GM18870 (cell line): ENCODE measurements at regions not wholly inside any gene's neighbourhood (a gene's known extent, or its start where the extent isn't known, plus 50 kb on each side); places are given as distances from the start of the nearest gene placed in this dataset.
"Not testable (repeated sequence)": the region's sequence is repeated elsewhere in the genome, so short reads cannot be mapped to it uniquely, and the experiment has no call there.

Experiments
- ATAC-seq: cut with Tn5 transposase; IDR thresholded peaks from one replicate; pipeline ENCODE4 v1.9.1; 2021; ENCODE audit warnings: moderate library complexity; ENCODE audit not compliant: unreplicated experiment

DNA sequence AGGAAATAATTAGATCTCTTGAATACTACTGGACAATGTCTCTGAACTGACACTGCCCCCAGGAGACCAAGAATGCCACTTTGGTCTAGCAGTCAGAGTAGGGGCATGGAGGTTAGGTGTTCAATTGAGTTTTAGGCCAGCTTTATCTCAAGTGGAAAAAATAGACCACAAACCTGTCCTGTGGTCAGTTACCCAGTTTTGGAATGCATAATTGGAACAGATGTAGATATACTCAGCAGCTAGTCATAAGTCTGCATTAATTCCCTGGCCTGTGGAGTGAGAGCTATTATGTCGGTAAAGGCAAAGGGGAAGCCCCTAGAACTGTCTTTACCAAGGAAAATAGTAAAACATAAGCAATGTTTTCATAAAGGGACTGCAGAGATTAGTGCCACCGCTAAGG lies 587.7 kb downstream of the GLUD2 start:
- ATAC-seq: no peak

DNA sequence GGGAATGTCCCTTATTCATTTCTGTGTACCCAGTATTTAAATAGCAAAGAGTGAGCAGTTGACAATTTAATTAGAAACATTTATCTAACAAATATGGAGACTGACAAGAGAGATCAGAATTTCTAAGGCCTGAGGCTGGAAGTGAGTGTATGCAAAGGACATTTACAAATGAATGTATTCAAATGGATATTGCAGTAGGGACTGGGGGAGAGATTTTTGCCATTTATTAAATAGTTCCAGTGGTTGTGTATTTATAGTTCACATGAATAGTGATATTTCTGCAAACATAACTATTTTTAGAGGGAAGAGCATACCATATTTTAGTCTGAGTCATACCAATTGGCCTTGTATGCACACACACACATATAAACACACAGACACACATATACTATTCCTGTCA lies 592.4 kb downstream of the GLUD2 start:
- ATAC-seq: no peak

DNA sequence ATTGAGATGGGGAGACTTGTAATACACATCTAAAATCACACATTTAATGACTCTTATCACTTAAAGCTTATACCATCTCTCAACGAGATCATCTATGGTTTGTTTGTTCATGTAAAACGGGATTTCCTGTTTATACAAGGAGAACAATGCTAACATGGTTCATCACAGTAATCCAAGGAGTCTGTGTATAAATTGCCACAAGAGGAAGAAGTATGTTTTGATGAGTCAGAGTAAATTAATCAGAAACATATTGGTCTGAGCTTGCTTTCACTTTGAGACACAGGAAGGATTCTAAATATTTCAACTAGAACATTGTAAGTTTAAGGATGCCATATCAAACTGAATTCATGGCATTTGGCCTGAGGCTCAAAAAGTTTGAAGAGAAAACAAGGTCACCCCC lies 594.1 kb downstream of the GLUD2 start:
- ATAC-seq: no peak

DNA sequence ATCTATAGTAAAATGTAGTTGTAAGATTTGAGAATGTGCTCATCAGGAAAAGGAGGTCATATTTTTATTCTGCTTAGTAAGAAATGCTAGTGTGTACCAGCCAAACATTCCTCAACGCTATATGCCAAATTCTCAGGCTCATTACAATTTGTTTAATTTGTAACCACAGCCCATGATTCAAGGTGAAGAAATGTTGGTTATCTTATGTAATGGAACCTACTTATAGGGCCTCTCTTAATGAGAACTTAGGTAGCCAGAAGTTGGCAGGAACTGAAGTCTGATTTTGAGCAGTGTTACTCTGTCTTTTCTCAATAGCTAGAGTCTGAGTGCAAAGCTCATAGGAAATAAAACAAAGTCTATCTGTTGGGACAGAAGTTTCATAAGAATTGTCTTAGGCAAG lies 595.0 kb downstream of the GLUD2 start:
- ATAC-seq: no peak

DNA sequence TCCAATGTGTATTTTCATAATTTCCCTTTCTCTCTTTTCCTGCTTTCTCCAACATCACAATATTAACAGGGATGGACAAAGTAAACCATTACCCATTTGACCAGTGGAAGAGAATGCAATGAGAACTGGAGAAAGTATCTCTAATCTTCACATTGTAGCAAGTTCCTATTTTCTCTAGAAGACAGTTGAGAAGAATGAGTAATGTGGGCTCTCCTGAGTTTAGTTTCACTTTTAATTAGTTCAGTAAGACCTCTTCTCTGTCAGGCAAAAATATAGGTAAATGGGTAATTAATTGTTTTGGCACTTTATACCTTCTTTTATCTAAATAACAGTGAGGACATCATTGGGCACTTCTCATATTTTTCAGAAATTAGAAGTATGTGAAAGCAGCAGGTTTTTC lies 602.0 kb downstream of the GLUD2 start:
- ATAC-seq: peak; percentile 57

DNA sequence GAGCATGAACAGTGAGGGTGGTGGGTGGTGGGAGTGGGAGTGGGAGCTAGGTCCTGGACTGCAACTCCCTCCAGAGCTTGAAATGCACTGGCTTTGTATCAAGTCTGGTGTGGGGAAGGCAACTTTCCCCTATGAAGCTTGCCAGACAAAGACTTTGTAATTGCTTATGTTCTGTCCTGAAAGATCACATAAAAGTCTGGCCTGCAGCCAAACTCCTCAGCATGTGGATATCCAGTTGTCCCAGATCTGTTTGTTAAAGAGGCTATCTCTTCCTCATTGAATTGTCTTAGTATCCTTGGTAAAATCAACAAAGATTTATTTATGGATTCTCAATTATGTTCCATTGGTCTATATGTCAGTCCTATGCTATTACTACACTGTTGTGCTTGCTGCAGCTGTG lies 607.9 kb downstream of the GLUD2 start:
- ATAC-seq: no peak

DNA sequence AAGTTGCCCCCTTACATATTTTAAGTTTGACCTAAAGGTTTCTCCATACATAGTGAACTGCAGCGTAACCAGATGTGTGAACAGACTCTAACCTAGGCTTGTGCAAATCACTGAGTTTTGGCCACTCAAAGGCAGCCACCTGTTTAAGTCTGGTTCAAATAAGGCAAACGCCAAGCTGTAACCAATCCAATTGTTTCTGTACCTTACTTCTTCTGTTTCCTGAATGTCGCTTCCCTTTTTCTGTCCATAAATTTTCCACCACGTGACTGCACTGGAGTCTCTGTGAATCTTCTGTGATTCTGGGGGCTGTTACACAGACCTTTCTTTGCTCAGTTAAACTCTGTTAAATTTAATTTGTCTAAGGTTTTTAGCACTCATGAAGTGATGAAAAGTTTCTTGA lies 618.8 kb downstream of the GLUD2 start:
- ATAC-seq: no peak

DNA sequence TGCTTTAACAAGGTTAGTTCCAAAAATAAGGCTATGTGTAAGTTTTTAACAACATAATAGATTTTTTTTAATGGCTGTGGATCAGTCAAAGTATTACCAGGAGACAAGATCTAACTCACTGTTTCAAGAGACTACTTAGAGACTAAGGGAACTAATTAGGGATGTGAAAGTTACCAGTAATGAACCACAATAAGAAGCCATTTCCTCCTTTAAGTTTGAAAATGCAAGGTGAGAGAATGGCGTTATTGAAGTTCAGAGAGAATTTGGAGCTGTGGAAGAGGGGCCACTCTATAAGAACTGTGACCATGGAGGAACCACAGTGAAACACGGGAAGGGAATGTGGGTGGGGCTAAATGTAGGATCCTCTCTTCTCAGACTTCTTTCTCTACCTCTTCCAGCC lies 624.2 kb downstream of the GLUD2 start:
- no peak for ATAC-seq

DNA sequence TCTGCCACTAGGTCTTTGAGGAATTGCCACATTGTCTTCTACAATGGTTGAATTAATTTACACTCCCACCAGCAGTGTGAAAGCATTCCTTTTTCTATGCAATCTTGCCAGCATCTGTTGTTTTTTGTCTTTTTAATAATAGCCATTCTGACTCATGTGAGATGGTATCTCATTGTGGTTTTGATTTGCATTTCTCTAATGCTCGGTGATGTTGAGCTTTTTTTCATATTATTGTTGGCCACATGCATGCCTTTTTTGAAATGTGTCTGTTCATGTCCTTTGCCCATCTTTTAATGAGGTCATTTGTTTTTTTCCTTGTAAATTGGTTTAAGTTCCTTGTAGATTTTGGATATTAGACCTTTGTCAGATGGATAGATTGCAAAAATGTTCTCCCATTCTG lies 661.8 kb downstream of the GLUD2 start:
- not testable (repeated sequence) for ATAC-seq

DNA sequence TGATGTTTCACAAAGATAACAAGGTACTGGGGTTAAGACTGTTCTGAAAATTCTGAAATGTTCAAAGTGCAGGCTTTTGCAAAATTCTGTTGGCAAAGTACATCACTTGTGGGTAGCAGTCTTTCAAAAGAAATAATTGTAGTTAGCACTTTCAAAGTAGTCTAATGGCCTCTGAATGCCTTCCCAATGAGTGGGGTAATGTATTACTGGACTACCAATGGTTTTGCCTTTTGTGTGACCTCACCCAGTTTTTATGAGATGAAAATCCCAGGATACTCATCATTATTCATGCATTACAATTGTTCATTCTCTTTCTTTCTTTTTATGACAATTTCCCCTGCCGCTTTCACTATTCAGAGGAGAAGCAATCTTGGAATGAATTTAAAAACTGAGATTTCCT lies 686.1 kb downstream of the GLUD2 start:
- no peak for ATAC-seq

DNA sequence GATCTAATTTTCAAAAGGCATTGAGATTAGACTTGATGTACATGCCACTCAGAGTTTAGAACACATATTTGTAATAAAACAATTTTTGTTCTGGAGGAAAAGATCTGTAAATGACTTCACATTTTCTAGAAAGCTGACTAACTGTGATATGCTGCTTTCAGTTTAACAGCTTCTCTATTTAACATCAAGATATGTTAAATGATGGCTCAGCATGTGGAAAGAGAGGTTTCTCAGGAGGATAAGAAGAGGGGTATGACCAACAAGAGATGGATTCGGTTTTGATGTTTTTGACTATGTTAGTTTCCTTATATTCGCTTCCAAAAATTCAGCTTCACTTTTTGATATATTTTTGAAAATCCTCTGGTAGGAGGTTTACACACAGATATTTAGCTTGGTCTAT lies 698.7 kb downstream of the GLUD2 start:
- no peak for ATAC-seq

DNA sequence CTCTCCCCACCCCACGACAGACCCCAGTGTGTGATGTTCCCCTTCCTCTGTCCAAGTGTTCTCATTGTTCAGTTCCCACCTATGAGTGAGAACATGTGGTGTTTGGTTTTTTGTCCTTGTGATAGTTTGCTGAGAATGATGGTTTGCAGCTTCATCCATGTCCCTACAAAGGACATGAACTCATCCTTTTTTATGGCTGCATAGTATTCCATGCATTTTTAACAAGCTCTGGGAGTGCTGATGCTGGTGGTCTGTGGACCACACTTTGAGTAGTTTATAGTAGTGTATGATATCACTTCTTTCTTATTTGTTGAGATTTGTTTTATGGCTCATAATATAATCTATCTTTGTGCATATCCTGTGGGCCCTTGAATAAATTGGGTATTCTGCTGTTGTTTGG lies 706.2 kb downstream of the GLUD2 start:
- ATAC-seq: not testable (repeated sequence)

DNA sequence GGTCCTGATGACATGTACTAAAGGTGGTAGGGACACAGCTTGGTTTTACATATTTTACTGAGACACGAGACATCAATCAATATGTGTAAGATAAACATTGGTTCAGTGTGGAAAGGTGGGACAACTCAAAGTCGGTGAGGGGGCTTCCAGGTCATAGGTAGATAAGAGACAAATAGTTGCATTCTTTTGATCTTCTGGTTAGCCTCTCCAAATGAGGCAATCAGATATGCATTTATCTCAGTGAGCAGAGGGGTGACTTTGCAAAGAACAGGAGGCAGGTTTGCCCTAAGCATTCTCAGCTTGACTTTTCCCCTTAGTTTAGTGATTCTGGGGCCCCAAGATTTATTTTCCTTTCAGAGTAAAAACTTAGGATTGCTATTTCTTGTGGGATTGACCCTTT lies 706.9 kb downstream of the GLUD2 start:
- no peak for ATAC-seq

DNA sequence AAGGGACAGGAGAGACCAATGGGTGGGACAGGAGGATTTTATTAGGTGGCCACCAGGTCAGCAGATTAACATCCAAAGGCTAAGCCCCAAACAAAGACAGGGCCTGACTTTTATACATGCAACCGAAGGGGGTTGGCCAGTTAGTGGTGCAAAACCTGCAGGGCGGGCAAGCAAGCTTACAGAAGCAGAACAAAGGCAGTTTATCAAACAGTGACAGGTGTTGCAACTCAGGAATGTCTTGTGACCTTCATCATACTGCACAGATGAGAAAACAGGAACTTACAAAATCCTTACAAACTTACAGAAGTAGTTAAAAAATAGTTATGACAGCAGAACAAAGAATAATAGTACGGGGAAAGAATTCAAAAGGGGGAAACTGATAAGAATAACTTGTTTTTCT lies 708.1 kb downstream of the GLUD2 start:
- no peak for ATAC-seq

DNA sequence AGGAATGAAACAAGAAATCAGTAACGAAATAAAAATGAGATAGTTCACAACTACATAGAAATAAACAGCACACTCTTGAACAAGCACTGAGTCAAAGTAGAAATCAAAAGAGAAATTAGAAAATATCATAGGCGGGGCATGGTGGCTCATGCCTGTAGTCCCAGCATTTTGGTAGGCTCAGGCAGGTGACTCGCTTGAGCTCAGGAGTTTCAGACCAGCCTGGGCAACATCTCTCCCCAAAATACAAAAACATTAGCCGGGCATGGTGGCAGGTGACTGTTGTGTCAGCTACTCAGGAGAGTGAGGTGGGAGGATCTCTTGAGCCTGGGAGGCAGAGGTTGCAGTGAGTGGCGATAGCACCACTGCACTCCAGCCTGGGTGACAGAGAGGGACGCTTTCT lies 714.4 kb downstream of the GLUD2 start:
- ATAC-seq: no peak

DNA sequence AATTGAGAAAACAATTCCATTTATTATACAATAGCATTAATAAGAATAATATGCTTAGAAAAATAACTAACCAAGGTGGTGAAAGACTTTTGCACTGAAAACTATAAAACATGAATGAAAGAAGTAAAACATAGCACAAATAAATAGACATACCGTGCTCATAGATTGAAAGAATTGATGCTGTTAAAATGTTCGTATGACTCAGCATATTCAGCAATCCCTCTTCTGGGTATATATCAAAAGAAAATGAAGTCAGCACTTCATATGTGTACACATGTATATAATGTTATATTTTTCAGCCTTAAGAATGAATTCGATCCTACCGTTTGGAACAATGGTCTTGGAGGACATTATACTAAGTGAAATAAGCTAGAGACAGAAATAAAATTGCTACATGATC lies 716.3 kb downstream of the GLUD2 start:
- no peak for ATAC-seq

DNA sequence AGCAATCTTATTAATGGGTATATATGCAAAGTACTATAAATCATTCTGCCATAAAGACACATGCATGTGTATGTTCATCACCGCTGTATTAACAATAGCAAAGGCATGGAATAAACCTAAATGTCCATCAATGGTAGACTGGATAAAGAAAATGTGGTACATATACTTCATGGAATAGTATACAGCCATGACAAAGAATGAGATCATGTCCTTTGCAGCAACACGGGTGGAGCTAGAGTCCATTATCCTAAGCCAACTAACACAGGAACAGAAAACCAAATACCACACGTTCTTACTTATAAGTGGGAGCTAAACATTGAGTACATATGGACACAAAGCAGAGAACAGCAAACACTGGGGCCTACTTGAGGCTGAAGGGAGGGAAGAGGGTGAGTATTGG lies 720.8 kb downstream of the GLUD2 start:
- not testable (repeated sequence) for ATAC-seq

DNA sequence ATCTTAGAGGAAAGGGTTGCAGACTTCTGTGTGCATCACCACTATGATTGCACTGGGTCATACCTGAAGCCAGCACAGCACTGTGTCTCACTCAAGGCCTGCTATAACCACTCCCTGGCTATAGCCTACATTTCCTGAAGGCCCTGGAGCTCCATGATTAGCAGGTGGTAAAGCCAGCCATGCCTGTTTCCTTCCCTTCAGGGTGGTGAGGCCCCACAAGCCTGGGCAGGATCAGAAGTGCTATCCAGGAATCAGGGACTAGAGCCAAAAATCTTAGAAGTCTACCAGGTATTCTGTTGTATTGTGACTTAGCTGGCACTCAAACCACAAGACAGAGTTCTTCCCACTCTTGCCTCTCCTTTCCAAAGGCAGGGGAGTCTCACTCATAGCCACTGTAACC lies 734.6 kb downstream of the GLUD2 start:
- no peak for ATAC-seq

DNA sequence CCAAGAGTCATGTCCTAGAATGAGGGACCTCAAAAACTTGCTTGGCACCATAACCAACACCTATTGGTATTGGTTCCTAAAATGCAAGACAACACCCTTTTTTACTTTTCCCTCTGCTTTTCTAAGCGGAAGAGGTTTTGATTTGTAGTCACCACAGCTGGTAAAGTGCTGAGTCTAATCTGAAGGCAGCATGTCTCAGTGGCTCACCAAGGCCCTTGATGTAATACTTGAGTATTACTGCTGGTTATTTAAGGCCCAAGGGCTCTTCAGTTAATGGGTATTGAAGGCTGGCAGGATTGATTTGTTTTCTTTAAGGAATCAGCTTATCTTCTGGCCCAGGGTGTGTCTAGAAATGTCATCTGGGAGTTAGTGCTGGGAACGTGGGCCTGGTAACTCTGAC lies 735.1 kb downstream of the GLUD2 start:
- ATAC-seq: no peak

DNA sequence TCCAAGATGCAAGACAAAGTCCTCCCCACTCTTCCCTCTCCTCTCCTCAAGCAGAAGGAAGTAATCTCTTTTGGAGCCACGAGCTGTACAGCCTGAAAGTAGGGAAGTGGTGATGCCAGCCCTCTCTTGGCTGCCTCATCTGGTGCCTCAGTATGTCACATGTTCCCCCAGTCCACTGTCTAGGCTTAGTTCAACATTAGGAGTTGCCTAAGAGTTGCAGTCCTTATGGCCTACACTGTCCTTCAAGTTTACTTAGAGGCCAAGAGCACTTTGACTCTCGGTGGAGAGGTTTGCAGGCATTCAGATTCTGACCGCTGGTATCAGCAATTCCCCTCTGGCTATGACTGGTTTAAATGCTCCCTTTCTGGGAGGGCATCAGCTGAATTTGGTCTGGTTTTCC lies 735.6 kb downstream of the GLUD2 start:
- no peak for ATAC-seq

DNA sequence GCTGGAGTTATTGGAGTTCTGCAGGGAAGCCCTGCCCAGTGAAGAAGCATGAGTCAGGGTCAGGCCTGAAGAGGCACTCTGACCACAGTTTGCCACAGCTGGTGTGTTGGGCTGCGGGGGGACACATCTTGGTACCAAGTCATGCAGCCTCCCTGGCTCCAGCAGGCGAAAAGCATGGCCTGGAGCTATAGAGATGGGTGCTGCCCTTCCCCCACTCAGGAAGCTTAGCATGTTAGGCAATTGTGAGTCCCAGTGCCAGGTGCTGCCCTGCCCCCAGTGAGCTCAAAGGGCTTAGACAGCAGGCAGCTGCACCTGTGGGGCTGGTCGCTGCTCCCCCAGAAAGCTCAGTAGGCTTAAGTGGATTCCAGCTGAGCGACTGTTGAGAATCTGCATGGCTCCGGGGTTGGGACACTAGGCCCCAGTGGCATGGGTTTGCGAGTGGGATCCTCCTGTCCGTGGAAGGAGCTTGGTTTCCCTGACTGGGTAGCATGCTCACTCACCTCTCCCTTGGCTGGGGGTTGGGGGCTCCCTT lies 755.5 kb downstream of the GLUD2 start:
- no peak for ATAC-seq

DNA sequence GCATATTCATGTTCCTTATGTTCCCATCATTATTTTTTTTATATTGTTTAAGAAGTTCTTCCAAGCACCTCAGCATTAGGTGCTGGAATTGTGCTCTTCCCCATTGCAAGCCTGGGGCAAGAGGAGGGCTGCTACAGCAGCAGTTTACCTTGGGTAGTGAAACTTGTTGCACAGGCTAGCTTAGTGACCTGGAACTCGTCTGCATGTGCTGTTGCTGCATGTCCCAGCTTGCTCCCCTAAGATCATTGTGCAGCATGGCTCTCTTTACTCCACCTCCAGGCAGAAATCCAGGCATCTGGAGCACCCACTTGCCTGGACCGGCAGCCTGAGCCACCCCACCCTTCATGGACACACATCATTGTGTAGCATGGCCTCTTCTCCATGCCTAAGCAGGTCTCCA lies 776.0 kb downstream of the GLUD2 start:
- no peak for ATAC-seq

DNA sequence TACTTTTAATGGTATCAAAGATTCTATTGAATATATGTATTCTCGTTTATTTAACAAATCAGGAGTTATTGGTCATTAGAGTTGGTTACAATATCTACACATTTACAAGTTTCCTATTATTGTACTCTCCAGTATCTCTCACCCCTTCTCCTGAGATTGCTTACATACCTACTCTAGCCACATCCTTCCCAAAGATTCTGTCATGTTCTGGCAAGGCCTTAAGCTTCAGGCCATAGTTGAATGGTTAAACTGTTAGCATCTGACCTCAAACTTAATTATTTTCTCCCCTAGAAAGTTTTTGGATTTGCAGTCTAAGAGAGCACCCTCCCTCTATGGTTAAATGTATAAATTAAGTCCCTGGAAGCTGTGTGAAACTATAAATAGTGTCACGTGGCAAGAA lies 784.2 kb downstream of the GLUD2 start:
- no peak for ATAC-seq

DNA sequence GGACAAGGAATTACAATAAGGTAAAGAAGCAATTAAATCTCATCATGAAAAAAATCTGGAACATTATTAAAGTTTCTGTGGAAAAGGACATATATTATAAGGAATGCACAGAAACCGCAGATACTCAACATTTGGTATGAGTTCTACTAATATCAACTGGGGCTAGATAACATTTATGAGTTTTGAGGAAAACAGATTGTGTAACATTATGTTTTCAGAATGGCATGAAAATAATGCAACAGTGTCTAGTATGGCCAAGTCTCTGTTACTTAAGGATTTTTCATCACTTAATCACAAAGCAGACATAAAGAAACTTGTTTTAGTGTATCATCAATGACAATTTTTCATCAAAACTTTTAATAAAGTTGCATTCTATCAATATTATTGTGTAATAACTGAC lies 785.0 kb downstream of the GLUD2 start:
- ATAC-seq: no peak
